ENCODE measurements at regions not wholly inside any gene's neighbourhood (a gene's known extent, or its start where the extent isn't known, plus 50 kb on each side); places are given as distances from the start of the nearest gene placed in this dataset.

DNA sequence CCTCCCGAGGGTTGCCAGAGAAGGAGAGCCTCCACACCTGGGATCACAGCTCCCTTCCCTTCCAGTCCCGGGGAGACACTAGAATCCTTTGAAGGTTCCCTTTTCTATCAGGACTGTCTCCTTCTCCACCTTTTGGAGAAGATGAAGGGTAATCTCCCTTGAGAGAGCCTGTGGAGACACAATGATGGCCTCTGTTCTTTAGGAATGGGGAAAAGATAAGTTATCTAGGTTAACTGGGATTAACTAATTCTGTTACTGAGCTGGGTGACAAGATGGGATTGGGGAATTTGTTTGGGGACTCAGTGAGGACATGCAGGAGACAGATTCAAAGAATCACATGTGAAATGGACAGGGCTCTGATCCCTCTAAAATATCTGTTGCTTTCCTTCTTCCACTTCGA lies 181.1 kb upstream of the BMPER start:
- 78 to 86% methylated on average over 3 of the region's 3 CpGs for WGBS, 2 donors
- Histone ChIP-seq H3K27ac (ENCODE audit: low read depth in 2 of 2, low read length in 1 of 2) (no peak overlapping the region), H3K4me1 (ENCODE audit: control insufficient read depth in 2 of 2, insufficient read depth in 2 of 2, low read length in 1 of 2) (peaks cover 4% of the 10 kb centered on the region in 2 donors), H3K27me3 (ENCODE audit: control insufficient read depth in 1 of 2, insufficient read depth in 2 of 2, low read length in 2 of 2) (no peaks in the 10 kb centered on the region), H3K36me3 (ENCODE audit: control insufficient read depth in 2 of 2, insufficient read depth in 2 of 2, low read length in 1 of 2) (peaks cover 0 to 2% of the 10 kb centered on the region in 2 donors), H3K4me3 (ENCODE audit: low read depth in 1 of 2, low read length in 2 of 2) (no peak overlapping the region), H3K9me3 (ENCODE audit: control insufficient read depth in 2 of 2, insufficient read depth in 1 of 2, low read depth in 1 of 2, low read length in 1 of 2) (no peaks in the 10 kb centered on the region)

DNA sequence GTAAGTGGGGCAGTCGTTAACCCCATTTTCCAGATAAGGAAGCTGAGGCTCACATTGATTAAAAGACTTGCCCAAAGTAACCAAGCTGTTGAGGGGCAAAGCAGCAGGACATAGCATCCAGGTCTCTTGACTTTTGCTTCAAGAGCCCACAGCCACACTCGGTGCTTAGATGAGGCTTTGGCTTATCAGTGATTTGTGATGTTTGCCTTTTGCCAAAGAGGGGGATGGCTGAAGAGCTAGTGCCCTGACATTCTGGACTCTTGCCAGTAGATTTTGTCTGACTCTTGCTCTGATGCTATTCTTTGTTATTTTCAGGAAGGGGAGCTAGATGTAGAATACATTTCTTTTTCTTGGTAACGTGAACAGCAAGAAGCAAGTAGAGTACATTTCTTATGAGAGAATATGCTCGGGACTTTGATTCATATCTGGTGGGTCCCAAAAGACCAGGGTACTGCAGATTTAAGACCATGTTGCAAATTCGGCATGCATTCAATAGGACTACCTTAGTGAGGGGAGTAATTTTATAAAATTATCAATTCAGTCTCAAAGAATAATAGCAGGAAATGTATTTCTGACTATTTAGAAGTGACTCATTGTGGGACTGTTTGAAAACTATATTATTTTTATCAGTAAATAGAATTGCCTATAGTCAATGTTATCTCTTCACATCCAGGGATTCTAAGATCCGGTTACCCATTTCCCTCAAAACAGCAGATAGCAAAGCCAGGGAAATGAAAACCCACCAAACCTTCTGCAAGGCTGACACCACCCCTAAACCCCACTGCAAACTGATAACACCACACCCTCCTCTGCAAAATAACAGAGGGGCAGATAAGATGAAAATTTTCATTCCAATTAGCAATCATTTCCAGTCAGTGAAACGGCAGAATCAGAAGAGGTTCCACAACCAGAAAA lies 180.0 kb upstream of the BMPER start:
- 79 to 81% methylated on average over 7 of the region's 7 CpGs for WGBS, 2 donors
- no peaks in the 10 kb centered on the region for H3K27me3 ChIP-seq (ENCODE audit: control insufficient read depth in 1 of 2, insufficient read depth in 2 of 2, low read length in 2 of 2)
- H3K4me1 ChIP-seq (ENCODE audit: control insufficient read depth in 2 of 2, insufficient read depth in 2 of 2, low read length in 1 of 2), result peaks cover 4% of the 10 kb centered on the region in 2 donors
- H3K36me3 ChIP-seq (ENCODE audit: control insufficient read depth in 2 of 2, insufficient read depth in 2 of 2, low read length in 1 of 2), result peaks cover 0 to 2% of the 10 kb centered on the region in 2 donors
- H3K4me3 ChIP-seq (ENCODE audit: low read depth in 1 of 2, low read length in 2 of 2), result no peak overlapping the region
- H3K9me3 ChIP-seq (ENCODE audit: control insufficient read depth in 2 of 2, insufficient read depth in 1 of 2, low read depth in 1 of 2, low read length in 1 of 2), result no peaks in the 10 kb centered on the region
- H3K27ac ChIP-seq (ENCODE audit: low read depth in 2 of 2, low read length in 1 of 2), result no peak overlapping the region

DNA sequence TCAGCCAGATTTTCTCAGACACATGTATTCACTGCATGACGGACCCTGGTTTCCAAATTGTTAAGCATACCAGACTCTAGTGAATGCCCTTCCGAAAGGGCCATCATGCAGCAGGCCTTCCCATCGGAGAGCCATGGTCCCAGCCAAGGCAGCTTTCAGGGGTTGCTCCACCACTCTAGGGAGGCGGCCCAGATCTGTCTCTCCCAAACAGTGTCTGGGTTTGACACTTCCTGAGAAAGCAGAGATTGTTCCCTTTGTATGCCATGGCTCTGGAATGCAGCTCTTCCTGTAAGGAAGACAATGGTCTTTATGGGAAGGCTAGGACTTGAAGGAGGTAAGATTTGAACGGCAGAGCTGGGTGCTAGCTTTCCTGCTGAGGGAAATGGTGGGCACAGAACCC lies 178.8 kb upstream of the BMPER start:
- Histone ChIP-seq H3K27ac (ENCODE audit: low read depth in 2 of 2, low read length in 1 of 2) (no peak overlapping the region), H3K4me1 (ENCODE audit: control insufficient read depth in 2 of 2, insufficient read depth in 2 of 2, low read length in 1 of 2) (peaks cover 4% of the 10 kb centered on the region in 2 donors), H3K27me3 (ENCODE audit: control insufficient read depth in 1 of 2, insufficient read depth in 2 of 2, low read length in 2 of 2) (no peaks in the 10 kb centered on the region), H3K9me3 (ENCODE audit: control insufficient read depth in 2 of 2, insufficient read depth in 1 of 2, low read depth in 1 of 2, low read length in 1 of 2) (no peaks in the 10 kb centered on the region), H3K4me3 (ENCODE audit: low read depth in 1 of 2, low read length in 2 of 2) (no peak overlapping the region), H3K36me3 (ENCODE audit: control insufficient read depth in 2 of 2, insufficient read depth in 2 of 2, low read length in 1 of 2) (peaks cover 0 to 2% of the 10 kb centered on the region in 2 donors)
- WGBS, 2 donors, result 75 to 79% methylated on average over 5 of the region's 5 CpGs

DNA sequence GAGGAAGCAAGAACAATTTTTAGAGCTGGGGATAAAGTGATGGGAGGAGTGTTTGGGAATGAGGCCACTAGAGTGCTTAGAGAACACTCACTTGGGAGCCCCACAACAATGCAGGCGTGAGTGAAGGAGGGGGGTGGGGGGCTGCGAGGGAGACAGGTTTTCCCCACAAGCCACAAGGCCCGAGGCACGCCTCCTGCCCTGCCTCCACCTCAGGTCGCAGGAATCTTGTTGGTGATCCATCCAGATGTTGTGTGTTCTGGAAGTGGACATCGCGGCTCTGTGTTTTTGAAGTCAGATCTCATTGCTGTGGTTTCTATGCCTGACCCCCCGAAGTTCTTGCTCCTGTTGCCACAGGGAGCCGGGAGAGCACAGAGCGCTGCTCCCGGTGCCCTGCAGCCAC lies 178.0 kb upstream of the BMPER start:
- H3K4me3 ChIP-seq (ENCODE audit: low read depth in 1 of 2, low read length in 2 of 2), result no peak overlapping the region
- WGBS, 2 donors, result 80 to 84% methylated on average over 11 of the region's 11 CpGs

DNA sequence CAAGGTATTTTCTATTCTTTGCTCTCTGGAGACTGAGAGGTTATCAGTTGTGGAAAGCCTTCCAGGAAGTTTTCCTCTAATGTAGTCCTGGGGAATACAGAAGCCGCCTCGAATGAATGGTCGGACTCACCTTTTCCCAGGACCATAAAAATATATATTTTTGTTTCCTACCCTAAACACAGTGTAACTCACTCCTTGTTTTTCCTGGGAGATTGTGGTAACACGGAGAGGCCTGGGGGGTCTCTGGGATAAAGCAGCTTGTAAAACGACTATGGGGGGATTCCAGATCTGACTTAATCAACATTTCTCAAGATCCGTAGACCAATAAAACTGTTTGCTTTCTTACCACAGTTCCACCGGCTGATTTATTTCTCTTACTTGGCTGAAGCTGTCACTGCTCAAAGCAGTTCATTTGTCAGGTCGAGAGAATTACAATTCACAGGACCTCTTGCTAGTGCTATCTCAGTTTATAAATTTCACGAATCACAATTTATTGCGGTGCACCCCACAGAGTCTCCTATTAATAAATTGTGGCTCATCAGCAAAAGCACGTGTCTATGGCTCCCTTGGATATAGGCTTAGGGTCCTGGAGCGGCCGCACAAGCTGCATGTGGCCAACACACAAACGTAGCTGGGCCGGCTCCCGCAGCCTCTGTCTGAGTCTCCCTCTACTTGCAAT lies 176.3 kb upstream of the BMPER start:
- H3K4me1 ChIP-seq (ENCODE audit: control insufficient read depth in 2 of 2, insufficient read depth in 2 of 2, low read length in 1 of 2), result no peaks in the 10 kb centered on the region
- no peak overlapping the region for H3K27ac ChIP-seq (ENCODE audit: low read depth in 2 of 2, low read length in 1 of 2)
- H3K9me3 ChIP-seq (ENCODE audit: control insufficient read depth in 2 of 2, insufficient read depth in 1 of 2, low read depth in 1 of 2, low read length in 1 of 2), result peaks cover 0 to 2% of the 10 kb centered on the region in 2 donors
- 87 to 90% methylated on average over 16 of the region's 16 CpGs for WGBS, 2 donors
- no peak overlapping the region for H3K4me3 ChIP-seq (ENCODE audit: low read depth in 1 of 2, low read length in 2 of 2)
- peaks cover 0 to 2% of the 10 kb centered on the region in 2 donors for H3K36me3 ChIP-seq (ENCODE audit: control insufficient read depth in 2 of 2, insufficient read depth in 2 of 2, low read length in 1 of 2)
- H3K27me3 ChIP-seq (ENCODE audit: control insufficient read depth in 1 of 2, insufficient read depth in 2 of 2, low read length in 2 of 2), result no peaks in the 10 kb centered on the region

More for the DNA sequence above, 178.0 kb upstream of the BMPER start:
- Histone ChIP-seq H3K4me1 (ENCODE audit: control insufficient read depth in 2 of 2, insufficient read depth in 2 of 2, low read length in 1 of 2) (peaks cover 2 to 4% of the 10 kb centered on the region in 2 donors), H3K27me3 (ENCODE audit: control insufficient read depth in 1 of 2, insufficient read depth in 2 of 2, low read length in 2 of 2) (no peaks in the 10 kb centered on the region), H3K36me3 (ENCODE audit: control insufficient read depth in 2 of 2, insufficient read depth in 2 of 2, low read length in 1 of 2) (peaks cover 0 to 2% of the 10 kb centered on the region in 2 donors), H3K27ac (ENCODE audit: low read depth in 2 of 2, low read length in 1 of 2) (no peak overlapping the region), H3K9me3 (ENCODE audit: control insufficient read depth in 2 of 2, insufficient read depth in 1 of 2, low read depth in 1 of 2, low read length in 1 of 2) (peaks cover 0 to 2% of the 10 kb centered on the region in 2 donors)

DNA sequence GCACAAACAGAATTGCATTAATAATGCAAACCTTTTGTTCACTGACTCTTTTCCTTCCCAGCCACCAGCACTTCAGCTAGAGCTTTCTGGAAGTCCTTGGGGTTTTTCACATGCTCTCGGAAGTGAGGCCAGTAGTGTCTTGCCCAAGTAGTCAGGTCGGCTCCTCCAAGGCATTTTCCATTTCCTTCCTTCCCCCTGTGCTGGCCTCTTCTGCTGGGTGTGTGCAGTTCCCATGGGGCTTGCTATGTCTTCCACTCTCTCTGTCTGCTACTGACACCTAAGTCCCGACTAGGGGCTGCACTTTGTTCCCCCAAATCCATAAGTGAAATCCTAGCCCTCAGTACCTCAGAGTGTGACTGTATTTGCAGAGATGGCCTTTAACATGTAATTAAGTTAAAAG lies 175.6 kb upstream of the BMPER start:
- no peaks in the 10 kb centered on the region for H3K27me3 ChIP-seq (ENCODE audit: control insufficient read depth in 1 of 2, insufficient read depth in 2 of 2, low read length in 2 of 2)
- no peak overlapping the region for H3K4me3 ChIP-seq (ENCODE audit: low read depth in 1 of 2, low read length in 2 of 2)
- peaks cover 0 to 2% of the 10 kb centered on the region in 2 donors for H3K36me3 ChIP-seq (ENCODE audit: control insufficient read depth in 2 of 2, insufficient read depth in 2 of 2, low read length in 1 of 2)
- peaks cover 0 to 2% of the 10 kb centered on the region in 2 donors for H3K9me3 ChIP-seq (ENCODE audit: control insufficient read depth in 2 of 2, insufficient read depth in 1 of 2, low read depth in 1 of 2, low read length in 1 of 2)
- 67 to 70% methylated on average over 3 of the region's 3 CpGs for WGBS, 2 donors
- H3K27ac ChIP-seq (ENCODE audit: low read depth in 2 of 2, low read length in 1 of 2), result no peak overlapping the region
- H3K4me1 ChIP-seq (ENCODE audit: control insufficient read depth in 2 of 2, insufficient read depth in 2 of 2, low read length in 1 of 2), result no peaks in the 10 kb centered on the region

DNA sequence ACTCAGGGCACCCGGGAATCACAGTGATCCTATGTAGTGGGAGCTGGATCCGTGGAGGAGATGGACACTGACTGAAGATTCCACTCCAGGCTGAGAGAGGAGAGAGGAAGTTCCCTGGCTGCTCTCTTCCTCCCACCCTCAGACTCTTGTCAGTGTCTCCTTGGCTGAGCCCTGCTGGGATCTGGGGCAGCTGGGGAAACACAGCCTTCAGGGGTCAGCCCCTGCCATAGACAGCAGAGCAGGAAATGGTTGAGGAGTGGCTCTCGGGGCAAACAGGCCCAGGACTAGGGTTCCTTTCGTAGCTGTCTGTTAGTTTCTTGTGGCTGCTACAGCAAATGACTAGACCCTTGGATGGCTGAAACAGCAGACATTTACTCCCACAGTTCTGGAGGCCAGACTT lies 174.4 kb upstream of the BMPER start:
- Histone ChIP-seq H3K36me3 (ENCODE audit: control insufficient read depth in 2 of 2, insufficient read depth in 2 of 2, low read length in 1 of 2) (peaks cover 0 to 2% of the 10 kb centered on the region in 2 donors), H3K4me1 (ENCODE audit: control insufficient read depth in 2 of 2, insufficient read depth in 2 of 2, low read length in 1 of 2) (no peaks in the 10 kb centered on the region), H3K27me3 (ENCODE audit: control insufficient read depth in 1 of 2, insufficient read depth in 2 of 2, low read length in 2 of 2) (no peaks in the 10 kb centered on the region), H3K27ac (ENCODE audit: low read depth in 2 of 2, low read length in 1 of 2) (no peak overlapping the region), H3K9me3 (ENCODE audit: control insufficient read depth in 2 of 2, insufficient read depth in 1 of 2, low read depth in 1 of 2, low read length in 1 of 2) (peaks cover 0 to 2% of the 10 kb centered on the region in 2 donors), H3K4me3 (ENCODE audit: low read depth in 1 of 2, low read length in 2 of 2) (no peak overlapping the region)
- 80 to 86% methylated on average over 4 of the region's 4 CpGs for WGBS, 2 donors

DNA sequence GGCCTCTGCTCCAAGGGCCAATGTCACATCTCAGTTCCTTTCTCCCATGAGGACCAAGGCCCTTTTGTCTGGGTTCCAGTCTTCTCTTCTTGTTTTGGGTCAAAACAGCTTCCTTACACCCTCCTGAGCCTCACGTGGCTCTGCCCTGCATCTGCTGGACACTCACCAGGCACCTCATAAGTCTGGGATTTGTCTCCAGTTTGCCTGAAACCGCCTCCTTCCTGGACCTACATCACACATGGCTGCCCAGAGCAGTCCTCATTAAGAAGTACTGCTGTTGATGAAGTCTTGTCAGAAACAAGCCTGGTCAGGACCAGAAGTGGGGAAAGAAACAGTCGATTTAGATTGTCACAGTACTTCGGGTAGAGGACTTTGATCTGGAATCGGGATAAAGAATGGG lies 173.4 kb upstream of the BMPER start:
- peaks cover 0 to 2% of the 10 kb centered on the region in 2 donors for H3K9me3 ChIP-seq (ENCODE audit: control insufficient read depth in 2 of 2, insufficient read depth in 1 of 2, low read depth in 1 of 2, low read length in 1 of 2)
- no peaks in the 10 kb centered on the region for H3K27me3 ChIP-seq (ENCODE audit: control insufficient read depth in 1 of 2, insufficient read depth in 2 of 2, low read length in 2 of 2)
- H3K27ac ChIP-seq (ENCODE audit: low read depth in 2 of 2, low read length in 1 of 2), result no peak overlapping the region
- H3K4me1 ChIP-seq (ENCODE audit: control insufficient read depth in 2 of 2, insufficient read depth in 2 of 2, low read length in 1 of 2), result no peaks in the 10 kb centered on the region
- H3K36me3 ChIP-seq (ENCODE audit: control insufficient read depth in 2 of 2, insufficient read depth in 2 of 2, low read length in 1 of 2), result peaks cover 0 to 2% of the 10 kb centered on the region in 2 donors
- WGBS, 2 donors, result 66 to 82% methylated on average over 5 of the region's 5 CpGs
- H3K4me3 ChIP-seq (ENCODE audit: low read depth in 1 of 2, low read length in 2 of 2), result no peak overlapping the region

DNA sequence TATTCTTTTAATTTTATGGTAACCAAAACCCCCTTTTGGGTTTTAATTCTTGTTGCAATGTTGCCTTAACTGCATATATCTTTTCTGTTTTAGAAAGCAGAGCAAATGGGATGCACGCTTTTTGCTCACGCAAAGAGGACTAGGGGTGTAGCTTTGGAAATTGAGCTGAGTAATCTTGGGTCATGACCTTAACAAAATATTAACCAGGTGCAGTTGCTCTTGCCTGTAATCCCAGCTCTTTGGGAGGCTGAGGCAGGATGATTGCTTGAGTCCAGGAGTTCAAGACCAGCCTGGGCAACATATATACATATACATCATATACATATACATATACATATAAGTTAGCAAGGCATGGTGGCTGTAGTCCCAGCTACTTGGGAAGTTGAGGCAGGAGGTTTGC lies 172.9 kb upstream of the BMPER start:
- Histone ChIP-seq H3K27me3 (ENCODE audit: control insufficient read depth in 1 of 2, insufficient read depth in 2 of 2, low read length in 2 of 2) (no peaks in the 10 kb centered on the region), H3K9me3 (ENCODE audit: control insufficient read depth in 2 of 2, insufficient read depth in 1 of 2, low read depth in 1 of 2, low read length in 1 of 2) (peaks cover 0 to 2% of the 10 kb centered on the region in 2 donors), H3K27ac (ENCODE audit: low read depth in 2 of 2, low read length in 1 of 2) (no peak overlapping the region), H3K4me3 (ENCODE audit: low read depth in 1 of 2, low read length in 2 of 2) (no peak overlapping the region), H3K36me3 (ENCODE audit: control insufficient read depth in 2 of 2, insufficient read depth in 2 of 2, low read length in 1 of 2) (peaks cover 0 to 2% of the 10 kb centered on the region in 2 donors), H3K4me1 (ENCODE audit: control insufficient read depth in 2 of 2, insufficient read depth in 2 of 2, low read length in 1 of 2) (no peaks in the 10 kb centered on the region)
- WGBS, 2 donors, result 94 to 95% methylated on average over 2 of the region's 2 CpGs
